ENCODE measurements at regions not wholly inside any gene's neighbourhood (a gene's known extent, or its start where the extent isn't known, plus 50 kb on each side); places are given as distances from the start of the nearest gene placed in this dataset.

GRCh38 chr3:181660337-181660736, 51.4 kb upstream of the SOX2 start:
- DNase-seq (ENCODE audit: low read depth in 2 of 2): no peak

GRCh38 chr3:181637456-181637855, 74.3 kb upstream of the SOX2 start:
- DNase-seq (ENCODE audit: low read depth in 2 of 2): no peak

GRCh38 chr3:181637056-181637455, 74.7 kb upstream of the SOX2 start:
- no peak for DNase-seq (ENCODE audit: low read depth in 2 of 2)

- no peak for DNase-seq (ENCODE audit: low read depth in 2 of 2)
Measured at GRCh38 chr3:181635141-181635540, 76.6 kb upstream of the SOX2 start.

GRCh38 chr3:181633556-181633955, 78.2 kb upstream of the SOX2 start:
- no peak for DNase-seq (ENCODE audit: low read depth in 2 of 2)

GRCh38 chr3:181631901-181632300, 79.8 kb upstream of the SOX2 start:
- no peak for DNase-seq (ENCODE audit: low read depth in 2 of 2)

GRCh38 chr3:181630853-181631252, 80.9 kb upstream of the SOX2 start:
- no peak for DNase-seq (ENCODE audit: low read depth in 2 of 2)

- no peak for DNase-seq (ENCODE audit: low read depth in 2 of 2)
Measured at GRCh38 chr3:181629711-181630110, 82.0 kb upstream of the SOX2 start.

GRCh38 chr3:181629029-181629428, 82.7 kb upstream of the SOX2 start:
- DNase-seq (ENCODE audit: low read depth in 2 of 2): no peak

GRCh38 chr3:181628384-181628783, 83.3 kb upstream of the SOX2 start:
- DNase-seq (ENCODE audit: low read depth in 2 of 2): no peak

- no peak for DNase-seq (ENCODE audit: low read depth in 2 of 2)
Measured at GRCh38 chr3:181626036-181626435, 85.7 kb upstream of the SOX2 start.

- DNase-seq (ENCODE audit: low read depth in 2 of 2): no peak
Measured at GRCh38 chr3:181623924-181624694, 87.6 kb upstream of the SOX2 start.

- DNase-seq (ENCODE audit: low read depth in 2 of 2): no peak
Measured at GRCh38 chr3:181622365-181622764, 89.4 kb upstream of the SOX2 start.

- DNase-seq (ENCODE audit: low read depth in 2 of 2): no peak
Measured at GRCh38 chr3:181619897-181620296, 91.8 kb upstream of the SOX2 start.

GRCh38 chr3:181618260-181618659, 93.5 kb upstream of the SOX2 start:
- no peak for DNase-seq (ENCODE audit: low read depth in 2 of 2)

GRCh38 chr3:181616088-181617070, 95.3 kb upstream of the SOX2 start:
- DNase-seq (ENCODE audit: low read depth in 2 of 2): no peak

- no peak for DNase-seq (ENCODE audit: low read depth in 2 of 2)
Measured at GRCh38 chr3:181615666-181616065, 96.1 kb upstream of the SOX2 start.

GRCh38 chr3:181614878-181615277, 96.8 kb upstream of the SOX2 start:
- DNase-seq (ENCODE audit: low read depth in 2 of 2): no peak

GRCh38 chr3:181613813-181614212, 97.9 kb upstream of the SOX2 start:
- DNase-seq (ENCODE audit: low read depth in 2 of 2): no peak

GRCh38 chr3:181613191-181613590, 98.5 kb upstream of the SOX2 start:
- DNase-seq (ENCODE audit: low read depth in 2 of 2): no peak

- DNase-seq (ENCODE audit: low read depth in 2 of 2): no peak
Measured at GRCh38 chr3:181610973-181611265, 100.8 kb upstream of the SOX2 start.

GRCh38 chr3:181610083-181610972, 101.4 kb upstream of the SOX2 start:
- DNase-seq (ENCODE audit: low read depth in 2 of 2): no peak
